GM12878 (cell line): ENCODE measurements at regions not wholly inside any gene's neighbourhood (a gene's known extent, or its start where the extent isn't known, plus 50 kb on each side); places are given as distances from the start of the nearest gene placed in this dataset.

Experiments used
- ATAC-seq: fragments of 200-7000 bp; cut with Tn5 transposase; 3 replicates; pipeline ENCODE4 v1.9.1; 2020; ENCODE audit warnings: mild to moderate bottlenecking, moderate library complexity
- BruUV-seq: library from RNA; stranded (reverse); fragments of 400-500 nt; replicated peaks from 2 replicates; lab custom pipeline; 2021; lab: Mats Ljungman, UMichigan
- CTCF ChIA-PET: fragments of 300-600 bp; sonication (Branson Sonifier 250); formaldehyde crosslinking; extraction: SDS; loops from one replicate; lab custom pipeline; 2021; ENCODE audit warnings: inconsistent platforms; lab: Yijun Ruan, JAX
- POLR2A ChIA-PET: fragments of 350-600 bp; formaldehyde crosslinking; extraction: SDS; loops from one replicate; lab custom pipeline; 2021; ENCODE audit warnings: inconsistent platforms; lab: Charles Lee
- RAD21 ChIA-PET: fragments of 300-600 bp; sonication (Branson Sonifier 250); formaldehyde crosslinking; loops from one replicate; lab custom pipeline; 2023; ENCODE audit warnings: antibody characterized with exemption; ENCODE audit not compliant: unreplicated experiment; lab: Charles Lee
- SMC1A ChIA-PET: fragments of 300-600 bp; sonication (Branson Sonifier 250); formaldehyde crosslinking; loops from one replicate; lab custom pipeline; 2023; ENCODE audit not compliant: unreplicated experiment, uncharacterized antibody; lab: Charles Lee
- DNase-seq: peaks from one replicate; pipeline ENCODE4 v3.0.0-alpha.2; 2011; ENCODE audit warnings: low read depth, low spot score
- FAIRE-seq: peaks from 3 replicates; lab custom pipeline; 2011; peaks lifted over from hg19 to GRCh38; lab: Jason Lieb, UNC
- H2AFZ ChIP-seq: 2 replicates; pipeline ENCODE4 v1.6.0; 2011; ENCODE audit warnings: low read depth, low read length, control low read depth; ENCODE audit not compliant: control insufficient read depth
- H3K27ac ChIP-seq: 2 replicates; pipeline ENCODE4 v1.5.1; 2011; ENCODE audit warnings: control low read depth; ENCODE audit not compliant: control insufficient read depth, insufficient read depth
- H3K27me3 ChIP-seq, 2 experiments: replicated peaks in 1 of 2; 2 replicates each; pipeline versions ENCODE4 v1.6.0 to v1.6.1; 2011; ENCODE audit warnings: low read length in 1 of 2; ENCODE audit not compliant: control insufficient read depth in 2 of 2, insufficient read depth in 2 of 2
- H3K36me3 ChIP-seq, 2 experiments: 2 replicates each; pipeline ENCODE4 v1.5.1; 2011; ENCODE audit warnings: low read length in 1 of 2; ENCODE audit not compliant: control insufficient read depth in 2 of 2, insufficient read depth in 2 of 2
- H3K4me1 ChIP-seq: 2 replicates; pipeline ENCODE4 v1.6.1; 2011; ENCODE audit warnings: mild to moderate bottlenecking, low read length, moderate library complexity, mixed read lengths; ENCODE audit not compliant: control insufficient read depth, insufficient read depth
- H3K4me2 ChIP-seq: 2 replicates; pipeline ENCODE4 v1.6.0; 2011; ENCODE audit warnings: control low read depth; ENCODE audit not compliant: control insufficient read depth, insufficient read depth
- H3K4me3 ChIP-seq: fragments of 200-600 bp; sonication (generic); 2 replicates; pipeline ENCODE4 v1.5.1; 2016
- H3K79me2 ChIP-seq: 2 replicates; pipeline ENCODE4 v1.6.0; 2011; ENCODE audit warnings: low read length; ENCODE audit not compliant: control insufficient read depth, insufficient read depth
- H3K9ac ChIP-seq: 2 replicates; pipeline ENCODE4 v1.8.0; 2011; ENCODE audit warnings: low read length, control low read depth, mixed read lengths; ENCODE audit not compliant: control insufficient read depth, insufficient read depth
- H3K9me3 ChIP-seq: replicated peaks from 3 replicates; pipeline ENCODE4 v1.5.1; 2011; ENCODE audit warnings: mild to moderate bottlenecking, low read length; ENCODE audit not compliant: control insufficient read depth, insufficient read depth
- H4K20me1 ChIP-seq: 2 replicates; pipeline ENCODE4 v1.6.0; 2011; ENCODE audit not compliant: control insufficient read depth, insufficient read depth
- CBX5 ChIP-seq: sonication (generic); IDR thresholded peaks from 2 replicates; pipeline ENCODE4 v1.6.1; 2016; ENCODE audit warnings: low read depth, moderate library complexity, mild to moderate bottlenecking, inconsistent platforms
- CEBPB ChIP-seq, 2 experiments: fragments of 150-350 bp in 1 of 2; IDR thresholded peaks; 2 replicates each; pipeline ENCODE4 v1.6.1; 2012 to 2014; ENCODE audit warnings: low read depth in 2 of 2, low read length in 2 of 2, borderline replicate concordance in 1 of 2, inconsistent platforms in 1 of 2
- E2F4 ChIP-seq: IDR thresholded peaks from 2 replicates; pipeline ENCODE4 v1.6.1; 2012; ENCODE audit warnings: low read depth, low read length, improper control_type of control experiment
- FOS ChIP-seq: IDR thresholded peaks from 3 replicates; pipeline ENCODE4 v1.6.1; 2011; ENCODE audit warnings: borderline replicate concordance; ENCODE audit not compliant: insufficient read length; ENCODE audit errors: extremely low read depth
- MEF2B ChIP-seq: fragments of 450-650 bp; IDR thresholded peaks from 2 replicates; pipeline ENCODE4 v1.6.1; 2018; ENCODE audit warnings: mild to moderate bottlenecking, moderate library complexity; ENCODE audit not compliant: partially characterized antibody, poor library complexity, severe bottlenecking
- NFXL1 ChIP-seq: fragments of 450-650 bp; IDR thresholded peaks from 2 replicates; pipeline ENCODE4 v1.6.1; 2017; ENCODE audit warnings: antibody characterized with exemption, mild to moderate bottlenecking, borderline replicate concordance
- NR2F1 ChIP-seq: fragments of 450-650 bp; conservative IDR thresholded peaks from 2 replicates; pipeline ENCODE4 v1.6.1; 2017; ENCODE audit warnings: mild to moderate bottlenecking
- PKNOX1 ChIP-seq: fragments of 450-650 bp; IDR thresholded peaks from 2 replicates; pipeline ENCODE4 v1.6.1; 2016; ENCODE audit warnings: mild to moderate bottlenecking
- RAD51 ChIP-seq: fragments of 450-650 bp; IDR thresholded peaks from 2 replicates; pipeline ENCODE4 v1.6.1; 2016; ENCODE audit warnings: moderate library complexity, mild to moderate bottlenecking, inconsistent platforms
- STAT1 ChIP-seq: fragments of 450-650 bp; conservative IDR thresholded peaks from 2 replicates; pipeline ENCODE4 v1.6.1; 2014; ENCODE audit warnings: antibody characterized with exemption, mild to moderate bottlenecking
- SUPT20H ChIP-seq: IDR thresholded peaks from 2 replicates; pipeline ENCODE4 v1.6.1; 2011; ENCODE audit warnings: low read depth, mild to moderate bottlenecking, low read length, moderate library complexity, borderline replicate concordance; ENCODE audit not compliant: control insufficient read depth
- TBL1XR1 ChIP-seq: IDR thresholded peaks from 2 replicates; pipeline ENCODE4 v1.6.1; 2012; ENCODE audit warnings: low read depth, low read length, improper control_type of control experiment
- WGBS: methylation state at CpG from one replicate; pipeline ENCODE4 v1.1.6; 2016; ENCODE audit warnings: low lambda C conversion rate; ENCODE audit not compliant: insufficient replicate concordance, insufficient coverage; ENCODE audit errors: missing lambda C conversion rate; 5-methylcytosine and 5-hydroxymethylcytosine counted together
- in situ Hi-C: fragments of 300-500 bp; cut with MboI; formaldehyde crosslinking; loops from 9 replicates; pipeline ENCODE4 v1.14.3; 2018; ENCODE audit warnings: mixed read lengths
- intact Hi-C: fragments of 100-400 bp; cut with micrococcal nuclease; formaldehyde crosslinking; loops from one replicate; pipeline ENCODE4 v1.14.2; 2022; ENCODE audit not compliant: unreplicated experiment
- TF ChIP-seq, protein P1 (sequence below): IDR thresholded peaks from 2 replicates; pipeline ENCODE4 v1.6.1; 2011; ENCODE audit warnings: low read depth, low read length, improper control_type of control experiment, borderline replicate concordance

GRCh38 chr6:140025171-140025570 is 650.7 kb upstream of the CITED2 start (continued):
- TF ChIP-seq TBL1XR1: no peak
- TF ChIP-seq SUPT20H: no peak
- TF ChIP-seq FOS: no peak
- no peak for TF ChIP-seq CEBPB (IDR thresholded peaks at IDR 0.05; ENCODE audit: borderline replicate concordance in 1 of 2, low read depth in 2 of 2, low read length in 2 of 2)
- no peak for TF ChIP-seq RAD51
- TF ChIP-seq PKNOX1: no peak
- TF ChIP-seq NR2F1: no peak
- TF ChIP-seq E2F4: no peak
- TF ChIP-seq NFXL1: no peak
- no peak for TF ChIP-seq MEF2B
- TF ChIP-seq STAT1: no peak

GRCh38 chr6:140020207-140020791 is 645.9 kb upstream of the CITED2 start:
- no peaks in the 10 kb centered on the region; the same call in 2 of the 3 replicates for H3K9me3 ChIP-seq
- H3K9ac ChIP-seq: no peak overlapping the region
- FAIRE-seq (no peak), DNase-seq (no peak), ATAC-seq (no peak)
- SMC1A ChIA-PET: no interaction called here
- no peaks in the 10 kb centered on the region for H3K36me3 ChIP-seq
- H3K79me2 ChIP-seq: no peaks in the 10 kb centered on the region
- RAD21 ChIA-PET: no interaction called here
- intact Hi-C loops: no loop called here
- H3K27me3 ChIP-seq: no peaks in the 10 kb centered on the region
- H4K20me1 ChIP-seq: no peaks in the 10 kb centered on the region
- TF ChIP-seq, protein P1, sequence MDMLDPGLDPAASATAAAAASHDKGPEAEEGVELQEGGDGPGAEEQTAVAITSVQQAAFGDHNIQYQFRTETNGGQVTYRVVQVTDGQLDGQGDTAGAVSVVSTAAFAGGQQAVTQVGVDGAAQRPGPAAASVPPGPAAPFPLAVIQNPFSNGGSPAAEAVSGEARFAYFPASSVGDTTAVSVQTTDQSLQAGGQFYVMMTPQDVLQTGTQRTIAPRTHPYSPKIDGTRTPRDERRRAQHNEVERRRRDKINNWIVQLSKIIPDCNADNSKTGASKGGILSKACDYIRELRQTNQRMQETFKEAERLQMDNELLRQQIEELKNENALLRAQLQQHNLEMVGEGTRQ: no peak
- 0 out of 2 replicates have a peak, but pooled peaks have one; percentile 35 for TF ChIP-seq CBX5
- TF ChIP-seq, all 136 proteins: peak for 1
- Histone ChIP-seq H3K4me2 (no peak overlapping the region), H2AFZ (no peak overlapping the region), H3K27ac (no peak overlapping the region), H3K4me1 (no peaks in the 10 kb centered on the region), H3K4me3 (no peak overlapping the region)
- BruUV-seq: no TSS peak
- ChIA-PET CTCF (no interaction called here), POLR2A (no interaction called here)
- in situ Hi-C loops: no loop called here
- WGBS: 6% methylated on average over 2 of the region's 2 CpGs
